Mesenteric fat pad (tissue), 1 donor: ENCODE measurements at regions not wholly inside any gene's neighbourhood (a gene's known extent, or its start where the extent isn't known, plus 50 kb on each side); places are given as distances from the start of the nearest gene placed in this dataset.

Experiments used
- DNase-seq: peaks from one replicate; pipeline ENCODE4 v3.0.0-alpha.2; 2020; ENCODE audit warnings: low spot score
- donor health status: DM: yes; HTN: yes; CAD: no.

- no peak for DNase-seq
Observed at GRCh38 chr9:88733651-88734421, 198.9 kb downstream of the NXNL2 start.

- DNase-seq, result no peak
Observed at GRCh38 chr9:88734527-88734926, 199.5 kb downstream of the NXNL2 start.

- no peak for DNase-seq
Observed at GRCh38 chr9:88736136-88736637, 201.2 kb downstream of the NXNL2 start.

- DNase-seq, result no peak
Observed at GRCh38 chr9:88737031-88737430, 202.1 kb downstream of the NXNL2 start.

GRCh38 chr9:88737876-88738275, 202.9 kb downstream of the NXNL2 start:
- no peak for DNase-seq

GRCh38 chr9:88738709-88739108, 203.7 kb downstream of the NXNL2 start:
- DNase-seq, result no peak

GRCh38 chr9:88739373-88739772, 204.4 kb downstream of the NXNL2 start:
- no peak for DNase-seq

- DNase-seq, result no peak
Observed at GRCh38 chr9:88740844-88741243, 205.9 kb downstream of the NXNL2 start.

- DNase-seq, result no peak
Observed at GRCh38 chr9:88741335-88741734, 206.4 kb downstream of the NXNL2 start.

- DNase-seq, result no peak
Observed at GRCh38 chr9:88742483-88742882, 207.5 kb downstream of the NXNL2 start.

- DNase-seq, result no peak
Observed at GRCh38 chr9:88742905-88743304, 207.9 kb downstream of the NXNL2 start.

GRCh38 chr9:88745276-88746001, 210.5 kb downstream of the NXNL2 start:
- DNase-seq, result no peak

GRCh38 chr9:88746029-88746742, 211.2 kb downstream of the NXNL2 start:
- DNase-seq, result no peak

GRCh38 chr9:88746743-88747398, 211.9 kb downstream of the NXNL2 start:
- DNase-seq, result no peak

GRCh38 chr9:88747768-88748167, 212.8 kb downstream of the NXNL2 start:
- DNase-seq, result no peak

GRCh38 chr9:88748566-88749261, 213.7 kb downstream of the NXNL2 start:
- DNase-seq, result no peak

- no peak for DNase-seq
Observed at GRCh38 chr9:88749420-88749819, 214.4 kb downstream of the NXNL2 start.

- no peak for DNase-seq
Observed at GRCh38 chr9:88750832-88751360, 215.9 kb downstream of the NXNL2 start.

- no peak for DNase-seq
Observed at GRCh38 chr9:88751781-88752180, 216.8 kb downstream of the NXNL2 start.

- DNase-seq, result no peak
Observed at GRCh38 chr9:88753691-88754367, 218.9 kb downstream of the NXNL2 start.
